Astrocyte (in vitro differentiated cells and primary cell): ENCODE measurements at regions not wholly inside any gene's neighbourhood (a gene's known extent, or its start where the extent isn't known, plus 50 kb on each side); places are given as distances from the start of the nearest gene placed in this dataset.

Experiments
- CTCF ChIP-seq: IDR thresholded peaks from 2 replicates; pipeline ENCODE4 v1.5.1; 2011; ENCODE audit warnings: low read depth, mild to moderate bottlenecking, inconsistent platforms, low read length, moderate library complexity; ENCODE audit not compliant: insufficient read depth
- EZH2 ChIP-seq: IDR thresholded peaks from 2 replicates; pipeline ENCODE4 v1.6.1; 2012; ENCODE audit warnings: mild to moderate bottlenecking, low read length, inconsistent platforms; ENCODE audit not compliant: insufficient read depth

- TF ChIP-seq EZH2 (no peak), CTCF (no peak)
Observed at GRCh38 chr20:55353206-55353605, 652.1 kb downstream of the CBLN4 start.
